GM12873 (cell line): ENCODE measurements at regions not wholly inside any gene's neighbourhood (a gene's known extent, or its start where the extent isn't known, plus 50 kb on each side); places are given as distances from the start of the nearest gene placed in this dataset.

Experiments
- TF ChIP-seq, protein P1 (sequence below): IDR thresholded peaks from 2 replicates; pipeline ENCODE4 v1.5.1; 2012; ENCODE audit warnings: low read depth, mild to moderate bottlenecking, moderate library complexity, low read length, control low read depth; ENCODE audit not compliant: insufficient read depth; ENCODE audit errors: missing control alignments

DNA sequence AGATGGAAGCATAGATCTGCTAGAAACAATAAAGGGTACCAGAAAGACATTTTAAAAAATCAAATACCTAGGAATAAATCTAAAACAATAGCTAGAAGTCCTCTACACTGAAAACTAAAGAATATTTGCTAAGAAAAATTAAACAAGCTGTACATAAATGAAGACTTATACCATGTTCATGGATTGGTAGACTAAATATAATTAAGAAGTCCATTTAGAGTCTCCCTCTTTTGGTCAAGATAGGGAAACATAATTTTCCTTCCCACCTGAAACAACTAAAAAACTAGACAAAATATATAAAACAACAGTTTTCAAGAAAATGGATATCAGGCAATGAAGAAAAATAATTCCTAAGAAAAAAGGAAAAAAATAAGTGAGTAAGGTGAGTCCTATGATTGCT lies 120.0 kb upstream of the TAB2 start:
- TF ChIP-seq, protein P1, sequence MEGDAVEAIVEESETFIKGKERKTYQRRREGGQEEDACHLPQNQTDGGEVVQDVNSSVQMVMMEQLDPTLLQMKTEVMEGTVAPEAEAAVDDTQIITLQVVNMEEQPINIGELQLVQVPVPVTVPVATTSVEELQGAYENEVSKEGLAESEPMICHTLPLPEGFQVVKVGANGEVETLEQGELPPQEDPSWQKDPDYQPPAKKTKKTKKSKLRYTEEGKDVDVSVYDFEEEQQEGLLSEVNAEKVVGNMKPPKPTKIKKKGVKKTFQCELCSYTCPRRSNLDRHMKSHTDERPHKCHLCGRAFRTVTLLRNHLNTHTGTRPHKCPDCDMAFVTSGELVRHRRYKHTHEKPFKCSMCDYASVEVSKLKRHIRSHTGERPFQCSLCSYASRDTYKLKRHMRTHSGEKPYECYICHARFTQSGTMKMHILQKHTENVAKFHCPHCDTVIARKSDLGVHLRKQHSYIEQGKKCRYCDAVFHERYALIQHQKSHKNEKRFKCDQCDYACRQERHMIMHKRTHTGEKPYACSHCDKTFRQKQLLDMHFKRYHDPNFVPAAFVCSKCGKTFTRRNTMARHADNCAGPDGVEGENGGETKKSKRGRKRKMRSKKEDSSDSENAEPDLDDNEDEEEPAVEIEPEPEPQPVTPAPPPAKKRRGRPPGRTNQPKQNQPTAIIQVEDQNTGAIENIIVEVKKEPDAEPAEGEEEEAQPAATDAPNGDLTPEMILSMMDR = no peak

- TF ChIP-seq, protein P1 = no peak
Observed at GRCh38 chr6:149198265-149198664, 119.2 kb upstream of the TAB2 start.

DNA sequence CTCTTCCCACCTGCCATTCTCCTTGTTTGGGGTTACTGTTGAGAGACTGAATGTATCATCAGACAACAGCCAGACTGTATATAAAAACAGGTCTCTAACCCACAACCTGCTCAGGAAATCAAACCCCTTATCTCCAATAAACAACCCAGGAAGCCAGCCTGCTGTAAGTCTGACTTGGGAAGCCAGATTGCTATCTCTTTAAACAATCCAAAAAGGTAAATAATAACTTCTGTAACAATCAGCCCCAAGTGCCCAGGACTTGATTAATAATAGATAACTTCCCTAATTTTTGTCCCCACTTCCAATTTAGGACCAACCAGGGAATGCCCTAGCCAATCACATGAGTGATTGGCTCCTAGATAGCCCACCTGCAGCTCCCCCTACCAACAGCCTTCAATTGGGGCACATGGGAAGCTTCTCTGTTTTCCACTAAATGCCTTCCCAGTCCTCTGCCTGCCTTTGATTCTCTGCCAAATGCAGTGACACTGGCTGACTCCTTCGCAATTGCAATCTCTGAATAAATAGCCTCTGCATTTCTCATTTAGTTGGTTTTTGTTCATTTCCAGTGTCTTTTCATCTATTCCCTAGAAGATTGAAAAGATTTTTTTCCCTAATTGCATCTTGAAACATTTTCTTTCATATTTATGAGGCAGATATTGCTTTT lies 117.1 kb upstream of the TAB2 start:
- TF ChIP-seq, protein P1 = no peak

DNA sequence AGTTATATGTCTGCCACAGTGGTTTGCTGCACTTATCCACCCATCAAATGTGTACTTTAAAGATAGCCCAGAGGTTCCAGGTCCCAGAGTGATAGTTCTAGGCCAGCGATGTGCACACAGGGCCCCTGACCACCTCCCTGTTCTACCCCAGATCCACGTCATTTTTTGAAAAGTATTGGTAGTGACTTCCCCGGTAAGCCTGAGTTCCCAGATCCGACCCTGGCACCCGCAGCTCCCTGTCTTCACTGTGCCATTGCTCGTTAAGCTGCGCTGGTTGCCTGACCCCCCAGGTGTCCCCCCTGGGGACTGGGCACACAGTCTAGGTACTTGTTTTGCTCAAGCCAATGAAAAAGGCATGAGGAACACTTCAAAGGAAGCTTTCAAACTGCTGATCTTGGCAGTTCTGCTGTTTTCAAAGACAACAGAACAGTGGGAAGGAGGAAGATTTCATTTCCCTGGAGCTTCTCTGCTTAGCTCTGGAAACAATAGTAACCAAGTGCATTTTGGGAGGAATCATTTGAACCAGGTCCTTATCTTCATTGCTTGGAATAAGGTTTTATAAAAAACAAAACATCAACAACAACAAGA lies 116.3 kb upstream of the TAB2 start:
- TF ChIP-seq, protein P1 = no peak

GRCh38 chr6:149202100-149202499 lies 115.4 kb upstream of the TAB2 start:
- TF ChIP-seq, protein P1 = no peak

GRCh38 chr6:149202952-149203351 lies 114.6 kb upstream of the TAB2 start:
- TF ChIP-seq, protein P1 = no peak

DNA sequence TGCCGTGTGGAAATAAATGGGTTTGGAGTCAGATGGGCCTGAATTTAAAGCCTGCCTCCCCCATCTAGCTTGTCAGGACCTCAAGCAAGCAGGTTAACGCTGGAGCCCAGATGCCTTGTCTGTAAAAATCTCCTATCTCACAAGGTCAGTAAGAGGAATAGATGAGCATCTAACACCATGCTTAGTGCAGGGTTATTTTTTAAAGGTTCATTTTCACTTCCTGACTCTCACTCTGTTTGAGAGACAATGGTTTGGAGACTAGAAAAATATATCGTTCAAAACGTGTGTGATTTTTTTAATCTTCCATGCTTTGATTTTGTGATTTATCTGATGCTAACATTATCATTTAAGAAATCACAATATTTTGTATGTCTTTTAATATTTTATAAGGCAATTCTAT lies 114.0 kb upstream of the TAB2 start:
- TF ChIP-seq, protein P1 = no peak
